NCI-H2227 (cell line): ENCODE measurements at regions not wholly inside any gene's neighbourhood (a gene's known extent, or its start where the extent isn't known, plus 50 kb on each side); places are given as distances from the start of the nearest gene placed in this dataset.
A peak's percentile ranks its signal among the peaks of the same experiment; 100 is the strongest.

ENCODE experiments used
- DNase-seq: peaks from one replicate; lab custom pipeline; 2025; ENCODE audit not compliant: unreplicated experiment; lab: John Stamatoyannopoulos, UW

DNA sequence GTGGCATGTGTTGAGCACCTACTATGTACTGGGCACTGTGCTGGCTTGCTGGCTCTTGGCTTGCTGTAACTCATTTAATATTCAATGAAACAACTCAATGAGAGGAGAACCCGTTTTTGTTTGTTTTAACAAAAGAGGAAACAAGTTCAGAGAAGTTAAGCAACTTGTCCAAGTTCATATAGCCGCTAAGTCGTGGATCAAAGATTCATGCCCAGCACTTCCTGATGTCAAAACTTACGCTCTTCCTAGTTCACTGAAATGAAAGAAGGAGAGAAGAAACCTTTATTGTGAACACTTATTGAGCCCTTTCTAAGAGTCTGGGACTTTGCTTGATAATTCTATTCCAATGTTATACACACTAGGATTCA lies 475.9 kb downstream of the PTPRU start:
- no peak for DNase-seq

DNA sequence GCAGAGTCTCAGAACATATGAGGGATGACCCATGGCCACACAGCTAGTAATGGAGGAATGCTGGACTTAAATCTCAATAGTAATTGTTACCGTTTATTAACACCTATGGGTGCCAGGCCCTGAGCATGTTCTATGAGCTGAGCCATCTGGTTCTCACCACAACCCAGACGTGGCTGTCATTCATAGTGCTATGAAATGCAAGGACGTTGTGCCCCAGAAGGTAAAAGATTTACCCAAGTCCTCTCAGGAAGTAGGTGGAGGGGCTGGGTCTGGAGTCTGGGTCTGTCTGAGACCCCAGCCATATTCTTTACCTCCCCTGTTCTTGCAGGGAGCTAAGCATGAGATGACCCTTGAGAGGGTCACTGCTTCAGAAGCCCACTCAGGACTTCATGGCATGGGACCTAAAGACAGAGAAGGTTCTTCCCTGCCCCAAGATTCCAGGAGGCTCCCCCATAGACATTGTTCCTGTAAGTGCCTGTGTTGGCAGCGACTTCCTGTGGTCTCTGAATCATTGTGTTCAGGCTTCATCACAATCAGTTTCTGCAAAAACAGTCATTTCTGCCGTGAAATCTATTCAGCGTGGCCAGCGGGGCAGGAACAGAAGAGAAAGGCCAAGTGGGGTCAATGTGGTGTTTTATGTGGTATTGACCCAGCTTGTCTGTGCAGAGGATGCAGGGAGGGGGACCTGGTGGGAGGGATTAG lies 475.4 kb downstream of the PTPRU start:
- no peak for DNase-seq

DNA sequence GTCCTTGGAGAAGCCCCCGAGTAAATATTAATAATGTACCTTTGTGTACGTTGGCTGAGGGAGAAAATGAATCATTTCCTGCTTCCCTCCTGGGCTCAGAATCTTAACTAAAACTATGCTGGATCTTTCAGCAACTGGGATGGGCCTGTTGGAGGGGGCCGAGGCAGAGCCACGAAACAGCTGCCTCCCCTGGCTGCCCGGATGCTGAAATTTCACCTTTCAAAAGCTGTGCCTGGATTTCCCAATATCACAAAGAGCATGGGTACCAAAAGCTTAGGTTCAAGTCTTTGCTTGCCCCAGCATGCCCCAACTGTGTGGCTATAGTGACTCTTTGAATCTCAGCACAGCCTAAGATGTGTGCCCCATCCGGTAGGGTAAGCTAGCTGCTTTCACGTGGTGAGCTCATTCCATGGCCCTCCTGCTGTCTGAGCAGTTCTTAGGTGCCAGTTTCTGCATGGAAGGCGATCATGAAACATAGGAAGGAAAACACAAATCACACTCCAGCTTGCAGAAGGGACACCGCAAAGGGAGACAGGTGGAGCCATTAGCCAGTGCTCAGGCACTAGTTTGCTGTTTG lies 473.5 kb downstream of the PTPRU start:
- no peak for DNase-seq

DNA sequence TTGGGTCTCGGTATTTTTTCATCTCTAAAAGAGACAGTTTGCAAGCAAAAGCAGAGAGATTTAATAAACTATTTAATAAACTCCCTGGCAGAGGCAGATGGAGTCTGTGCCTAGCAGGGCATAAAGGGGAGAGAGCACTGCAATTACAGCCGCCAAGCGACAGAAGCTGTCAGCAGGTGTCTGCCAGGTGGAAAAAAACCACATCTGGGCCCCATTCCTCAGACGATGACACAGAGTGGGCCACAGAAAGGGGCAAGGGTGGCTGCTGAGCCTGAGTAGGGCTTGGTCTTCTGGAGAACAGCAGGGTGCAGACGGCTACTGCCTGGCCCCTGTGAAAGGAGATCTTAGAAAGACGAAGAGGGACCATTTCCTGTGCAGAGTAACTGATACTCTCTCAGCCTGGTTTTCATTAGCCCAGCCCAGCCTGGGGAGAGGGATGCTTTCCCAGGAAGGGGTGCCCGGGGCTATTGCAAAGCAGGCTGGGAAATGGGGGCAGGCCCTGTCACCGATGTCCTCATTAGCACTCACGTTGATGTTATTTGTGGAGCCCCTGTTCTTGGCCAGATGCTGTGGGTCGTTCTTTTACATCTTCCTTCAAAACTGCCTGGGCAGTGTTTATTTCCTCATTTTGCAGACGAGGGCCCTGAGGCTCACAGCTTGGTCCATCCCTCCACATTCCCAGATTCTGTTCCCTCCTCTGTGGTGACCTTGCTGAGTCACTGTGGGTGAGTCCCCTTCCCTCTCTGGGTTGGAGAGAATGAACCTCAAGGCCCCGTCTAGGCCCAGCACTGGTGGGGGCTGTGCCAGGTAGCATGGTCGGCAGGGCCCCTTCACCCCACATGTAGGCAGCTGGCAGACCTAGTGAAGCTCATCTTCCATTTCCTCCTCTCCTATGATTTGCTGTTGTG lies 472.7 kb downstream of the PTPRU start:
- peak; percentile 70 for DNase-seq

DNA sequence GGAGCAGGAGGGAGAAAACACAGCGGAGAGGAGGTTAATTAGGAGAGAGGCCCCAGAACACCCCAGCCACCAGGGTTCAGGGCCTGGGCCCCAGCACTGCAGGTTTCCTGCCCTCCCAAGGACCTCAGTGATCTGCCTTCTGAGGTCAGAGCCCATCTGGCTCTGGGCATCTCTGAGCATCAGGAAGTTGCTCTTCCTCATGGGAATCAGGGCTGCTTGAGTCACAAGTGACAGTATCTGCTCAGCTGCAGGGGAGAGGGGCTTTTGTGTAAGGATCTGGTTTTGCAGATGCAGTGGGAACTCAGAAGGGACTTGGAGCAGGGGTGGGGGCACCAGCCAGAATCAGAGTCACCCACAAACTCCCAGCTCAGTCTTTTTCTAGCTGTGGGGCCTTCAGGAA lies 472.1 kb downstream of the PTPRU start:
- peak; percentile 58 for DNase-seq

DNA sequence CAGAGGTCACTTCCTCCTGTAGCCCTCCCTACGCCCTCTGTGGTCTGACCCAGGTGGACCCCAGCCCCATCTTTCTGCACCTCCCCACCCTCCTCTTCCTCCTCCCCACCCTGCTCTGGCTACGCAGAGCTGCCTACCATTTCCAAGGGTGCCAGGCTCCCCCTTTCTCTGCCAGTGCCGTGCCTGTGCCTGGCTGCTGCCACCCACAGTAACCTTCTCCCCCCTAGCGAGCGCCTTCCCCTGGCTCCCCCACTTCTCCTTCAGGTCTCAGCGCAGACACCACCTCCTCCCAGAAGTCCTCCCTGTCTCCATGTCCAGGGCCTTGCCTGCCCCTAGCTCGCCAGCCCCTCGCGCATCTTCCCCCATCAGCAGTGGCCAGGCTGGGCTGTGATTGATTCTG lies 471.5 kb downstream of the PTPRU start:
- no peak for DNase-seq

DNA sequence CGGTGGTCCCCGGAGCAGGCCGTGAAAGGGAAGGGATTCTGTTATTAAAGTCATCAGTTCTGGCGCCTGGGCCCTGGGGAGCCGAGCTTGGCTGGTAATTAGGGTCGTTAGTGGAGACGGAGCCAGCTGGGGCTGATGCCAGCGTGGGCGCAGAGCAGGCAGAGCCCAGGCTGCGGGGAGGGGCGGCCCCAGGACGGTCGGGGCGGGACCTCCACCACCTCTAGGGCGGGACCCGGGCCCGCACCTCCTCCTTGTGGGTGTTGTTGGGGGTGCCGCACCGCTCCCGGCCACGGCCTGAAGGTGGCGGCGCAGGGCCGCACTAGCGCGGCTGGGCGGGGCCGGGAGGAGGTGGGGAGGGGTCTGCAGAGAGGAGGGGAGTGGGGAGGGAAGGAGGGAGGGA lies 470.6 kb downstream of the PTPRU start:
- DNase-seq: peak; percentile 93

DNA sequence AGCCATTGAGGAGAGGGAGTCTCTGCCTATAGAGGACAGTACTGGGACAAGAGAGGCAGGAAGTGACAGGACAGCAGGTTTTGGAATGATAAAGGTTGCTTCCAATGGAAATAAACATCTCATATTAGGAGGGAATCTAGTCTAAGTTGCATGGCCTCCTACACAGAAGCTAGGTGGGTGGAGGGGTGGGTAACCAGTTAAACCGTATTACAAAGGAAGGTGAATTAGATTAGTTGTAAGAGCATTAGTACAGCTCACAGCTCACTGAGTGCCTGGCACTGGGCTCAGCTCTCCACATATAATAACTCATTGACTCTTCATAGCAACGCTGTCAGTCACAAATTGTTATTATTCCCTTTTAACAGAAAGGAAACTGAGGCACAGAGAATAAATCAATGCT lies 468.1 kb downstream of the PTPRU start:
- DNase-seq: no peak

DNA sequence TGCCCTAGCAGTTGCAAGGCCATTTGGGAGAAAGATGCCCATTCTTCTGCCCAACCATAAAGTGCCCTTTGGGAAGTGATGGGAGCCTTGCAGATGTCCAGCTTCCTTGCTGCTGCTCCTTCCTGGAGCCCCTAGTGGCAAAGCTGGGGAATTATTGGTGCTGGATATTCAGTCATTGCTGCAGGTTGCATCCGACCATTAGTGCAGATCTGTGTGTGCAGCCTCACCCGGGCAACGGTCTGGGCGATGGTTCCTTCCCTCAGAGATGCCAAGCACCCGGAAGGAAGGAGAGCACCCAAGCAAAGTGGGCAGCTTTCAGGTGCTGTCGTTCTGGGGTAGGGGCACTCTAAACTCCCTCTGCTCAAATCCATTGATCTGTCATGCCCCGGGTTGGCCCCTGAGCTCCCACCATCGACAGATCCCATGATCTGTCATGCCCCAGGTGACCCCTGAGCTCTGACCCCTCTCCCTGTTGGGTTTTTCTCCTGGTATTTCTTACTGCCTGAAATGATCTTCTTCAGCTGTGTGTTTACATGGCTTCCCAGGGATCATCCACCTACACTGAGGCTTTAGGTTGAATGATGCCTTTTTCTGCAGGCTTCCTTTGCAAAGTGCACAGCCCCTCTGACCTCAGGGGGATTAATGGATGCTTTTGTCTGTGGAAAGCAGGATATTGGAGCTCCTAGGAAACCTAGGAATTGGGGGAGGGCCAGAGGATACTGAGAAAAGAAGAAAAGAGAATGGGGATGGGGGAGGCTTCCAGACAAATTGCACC lies 467.5 kb downstream of the PTPRU start:
- peak; percentile 74 for DNase-seq

DNA sequence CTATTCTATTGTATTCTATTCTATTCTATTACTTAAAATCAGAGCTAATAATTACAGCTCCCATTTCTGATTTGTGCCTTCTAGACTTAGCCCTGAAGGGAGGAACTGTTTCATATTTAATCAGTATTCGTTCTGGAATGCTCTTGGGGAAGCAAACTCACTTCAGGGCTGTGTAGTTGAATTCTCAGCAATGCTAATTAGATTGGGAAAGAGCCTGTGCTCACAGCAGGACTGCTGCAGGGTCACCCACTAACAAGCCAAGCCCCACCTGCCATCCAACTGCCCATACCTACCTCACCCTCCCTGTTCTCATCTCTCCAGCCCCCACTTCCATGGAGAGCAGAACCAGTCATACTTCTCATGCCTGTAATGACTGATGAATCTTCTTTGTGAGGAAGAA lies 464.2 kb downstream of the PTPRU start:
- DNase-seq: no peak

DNA sequence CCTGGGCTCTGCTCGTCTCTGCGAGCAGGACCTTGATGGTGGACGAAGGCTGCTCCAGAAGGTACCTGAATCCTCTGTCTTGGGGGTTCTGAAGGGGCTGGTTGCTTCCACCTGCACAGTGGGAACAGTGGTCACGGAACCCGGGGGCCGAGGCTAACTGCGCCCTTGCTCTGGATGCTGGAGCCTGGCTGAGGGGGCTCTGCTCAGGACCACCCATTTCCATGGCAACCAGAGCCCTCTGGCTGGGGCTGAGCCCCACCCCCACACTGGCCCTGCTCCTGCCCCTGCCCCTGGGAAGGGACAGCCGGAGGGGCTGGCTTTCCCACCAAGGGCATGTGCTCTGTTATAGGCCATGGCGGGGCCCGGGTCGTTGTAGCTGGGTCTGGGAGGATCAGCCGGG lies 462.3 kb downstream of the PTPRU start:
- DNase-seq: no peak

DNA sequence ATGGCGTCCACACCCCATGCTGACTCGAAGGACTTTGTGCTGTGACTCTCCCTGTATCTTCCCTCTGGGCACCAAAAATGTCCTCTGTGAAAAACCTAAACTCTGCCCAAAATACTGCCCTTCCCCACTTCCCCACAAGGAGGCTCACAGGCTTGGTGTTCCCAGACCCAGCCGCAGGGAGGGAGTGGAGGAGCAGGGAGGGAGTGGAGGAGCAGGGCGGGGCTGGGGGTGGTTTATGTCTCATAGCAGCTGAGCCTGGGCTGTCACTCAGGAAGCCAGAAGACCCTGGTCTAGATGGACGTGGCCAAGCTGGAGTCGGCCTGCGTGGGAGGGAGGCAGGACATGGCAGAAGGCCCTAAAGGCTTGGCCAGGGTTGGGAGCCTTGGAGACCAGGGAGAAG lies 461.7 kb downstream of the PTPRU start:
- peak; percentile 78 for DNase-seq

DNA sequence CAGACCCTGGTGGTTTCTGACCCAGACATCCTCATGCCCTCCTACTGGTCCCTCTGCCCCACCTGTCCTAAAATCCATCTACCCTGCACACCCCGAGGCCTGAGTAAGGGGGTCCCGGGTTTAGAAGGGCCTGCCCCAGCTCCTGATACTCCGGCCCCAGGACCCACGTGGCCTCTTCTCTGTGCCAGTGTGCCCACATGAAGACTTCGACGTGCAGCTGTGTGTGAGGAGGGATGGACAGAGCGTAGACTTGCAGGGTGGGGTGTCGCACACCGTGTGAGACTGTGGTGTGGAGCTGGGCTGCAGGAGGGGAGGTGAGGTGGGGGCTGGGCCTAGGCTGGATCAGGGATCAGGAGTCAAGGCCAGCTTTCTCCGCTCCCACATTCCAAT lies 461.1 kb downstream of the PTPRU start:
- DNase-seq: no peak

DNA sequence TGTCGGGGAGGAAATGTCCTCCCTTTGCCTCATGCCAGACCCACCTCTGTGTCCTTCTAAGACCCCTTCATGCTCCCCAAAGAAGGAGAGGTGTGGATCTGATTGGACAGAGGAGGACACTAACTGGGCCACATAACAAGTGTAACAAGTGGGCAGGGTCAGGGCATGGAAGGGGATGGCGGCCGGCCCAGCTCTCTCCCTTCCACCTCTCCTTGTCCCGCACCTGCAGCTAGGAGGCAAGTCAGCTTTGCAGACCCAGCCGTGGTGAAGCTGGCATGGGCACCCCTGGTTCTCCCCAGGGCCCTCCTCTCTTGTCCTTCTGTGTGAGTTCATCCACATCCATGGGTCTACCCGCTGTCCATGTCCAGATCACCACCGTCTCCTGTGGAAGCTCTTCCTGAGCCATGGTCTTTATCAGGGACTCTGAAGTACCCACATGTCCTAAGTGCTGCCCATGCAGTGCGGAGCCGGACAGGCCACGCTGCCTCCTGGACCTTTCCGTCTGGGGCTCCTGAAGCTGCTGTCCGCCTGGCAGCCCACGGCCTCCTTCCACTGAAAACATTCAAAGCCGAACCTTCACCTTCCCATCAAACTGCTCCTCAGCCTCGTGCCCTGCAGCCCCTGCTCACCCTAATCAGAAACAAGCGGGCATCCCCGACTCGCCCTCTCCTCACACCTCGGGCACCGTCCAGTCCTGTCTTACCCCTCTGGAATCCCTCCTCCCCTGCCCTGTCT lies 460.5 kb downstream of the PTPRU start:
- DNase-seq: no peak

DNA sequence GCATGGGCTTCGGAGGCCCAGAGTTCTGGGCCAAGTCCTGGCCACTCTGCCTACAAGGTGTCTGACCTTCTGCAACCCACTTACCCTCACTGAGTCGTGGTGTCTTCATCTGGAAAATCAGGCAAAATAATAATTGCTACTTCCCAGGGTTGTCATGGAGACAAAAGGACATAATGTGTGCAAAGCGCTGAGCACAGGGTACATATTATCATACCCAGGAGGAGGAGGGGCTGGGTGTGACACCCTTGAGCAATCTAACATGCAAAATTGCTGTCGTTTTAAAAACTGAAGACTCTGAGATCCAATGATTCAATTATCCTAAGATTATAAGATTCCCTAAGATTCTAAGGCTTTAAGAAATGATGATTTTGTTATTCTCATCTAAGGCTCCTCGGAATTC lies 459.5 kb downstream of the PTPRU start:
- peak; percentile 80 for DNase-seq

DNA sequence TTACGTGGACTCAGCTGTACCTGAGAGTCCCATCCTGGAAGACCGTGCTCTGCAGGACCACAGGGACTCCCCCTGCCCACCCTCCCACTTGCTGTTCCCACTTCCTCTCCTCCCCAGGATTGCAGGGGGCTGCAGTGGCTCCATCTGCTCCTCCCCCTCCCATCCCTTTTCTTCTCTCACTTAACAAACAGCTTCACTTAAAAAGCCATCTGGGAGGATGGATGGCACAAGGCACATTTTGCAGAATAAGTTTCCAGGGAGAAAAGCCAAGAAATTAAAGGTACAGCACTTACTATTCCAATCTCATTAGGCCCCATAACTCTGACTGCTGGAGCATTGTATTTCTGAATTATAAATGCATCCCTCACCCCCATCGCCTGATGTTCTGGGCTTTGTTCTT lies 458.7 kb downstream of the PTPRU start:
- no peak for DNase-seq

DNA sequence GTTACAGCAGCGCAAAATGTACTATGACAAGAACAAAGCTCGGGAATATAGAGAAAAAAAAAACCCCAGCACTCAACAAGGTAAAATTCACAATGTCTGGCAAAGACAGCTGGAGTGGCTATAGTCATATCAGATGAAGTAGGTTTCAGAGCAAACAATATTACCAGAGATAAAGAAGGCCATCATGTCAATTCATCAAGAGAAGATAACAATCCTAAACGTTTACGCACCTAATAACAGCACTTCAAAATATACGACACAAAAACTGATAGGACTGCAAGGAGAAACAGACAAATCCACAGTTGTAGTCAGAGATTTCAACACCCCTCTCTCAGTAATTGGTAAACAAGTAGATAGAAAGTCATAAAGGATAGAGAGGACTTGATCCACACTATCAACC lies 455.2 kb downstream of the PTPRU start:
- DNase-seq: no peak

DNA sequence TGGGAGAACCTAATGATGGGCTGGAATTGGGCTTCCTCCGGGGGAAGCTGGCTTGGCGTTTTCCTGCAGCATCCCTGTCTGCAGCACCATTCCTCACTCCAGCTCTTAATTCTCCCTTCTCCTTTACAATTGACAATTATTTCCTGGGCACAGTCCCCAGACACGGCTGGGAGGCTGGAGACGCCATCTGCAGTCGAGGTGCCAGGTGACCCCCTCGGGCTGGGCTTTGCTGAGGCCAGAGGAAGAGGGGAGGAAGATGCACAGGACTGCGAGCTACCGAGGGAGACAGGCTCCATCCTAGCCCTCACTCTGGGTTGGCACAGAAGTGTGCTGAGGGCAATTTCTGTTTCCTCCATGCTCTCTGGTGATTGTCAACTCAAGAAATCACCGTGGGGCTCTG lies 453.8 kb downstream of the PTPRU start:
- DNase-seq: no peak

DNA sequence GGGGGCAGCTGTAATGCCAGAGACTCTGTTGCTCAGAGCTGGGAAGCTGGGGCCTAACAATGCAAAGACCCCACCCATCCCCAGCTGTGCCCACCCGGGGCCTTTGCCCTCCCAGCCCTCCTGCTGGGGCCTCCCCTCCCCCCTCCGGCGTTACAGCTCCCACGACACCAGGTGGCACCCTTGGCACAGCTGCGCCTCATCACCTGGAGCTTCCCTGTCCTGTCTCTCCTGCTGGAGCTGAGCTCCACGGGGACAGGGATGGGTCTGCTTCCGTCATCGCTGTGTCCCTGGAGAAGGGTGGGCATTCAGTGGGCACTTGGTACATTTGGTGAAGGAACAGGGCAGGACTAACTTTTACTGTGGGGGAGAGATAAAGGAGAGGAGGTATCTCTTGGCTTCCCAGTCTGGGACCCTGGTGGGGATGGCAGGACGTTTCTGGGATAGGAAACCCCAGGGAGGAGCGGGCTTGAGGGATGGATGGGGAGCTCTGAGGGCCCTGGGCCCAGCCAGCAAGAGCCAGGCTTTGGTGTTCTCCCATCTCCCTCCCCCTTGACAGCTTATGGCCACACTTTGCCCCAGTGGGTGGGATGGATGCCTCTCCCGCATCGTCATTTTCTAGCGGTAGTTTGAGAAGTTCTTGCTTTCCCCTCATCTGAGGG lies 453.2 kb downstream of the PTPRU start:
- DNase-seq: no peak
